ENCODE measurements at regions not wholly inside any gene's neighbourhood (a gene's known extent, or its start where the extent isn't known, plus 50 kb on each side); places are given as distances from the start of the nearest gene placed in this dataset.

- TF ChIP-seq CTCF (IDR thresholded peaks at IDR 0.05; ENCODE audit: low read length) (no peak), EZH2 (optimal IDR thresholded peaks at IDR 0.05; ENCODE audit: low read depth, low read length) (no peak), EZH2phosphoT487 (IDR thresholded peaks at IDR 0.05; ENCODE audit: low read length) (no peak)
Observed at GRCh38 chr2:126041391-126042047, 614.4 kb upstream of the GYPC start.
